22Rv1 (cell line): ENCODE measurements at regions not wholly inside any gene's neighbourhood (a gene's known extent, or its start where the extent isn't known, plus 50 kb on each side); places are given as distances from the start of the nearest gene placed in this dataset.
"Not testable (repeated sequence)": the region's sequence is repeated elsewhere in the genome, so short reads cannot be mapped to it uniquely, and the experiment has no call there.

Experiments
- H3K27ac ChIP-seq: fragments of 450-650 bp; 2 replicates; pipeline ENCODE4 v1.5.1; 2017
- CTCF ChIP-seq: fragments of 450-650 bp; IDR thresholded peaks from 2 replicates; pipeline ENCODE4 v1.5.1; 2017; ENCODE audit warnings: mild to moderate bottlenecking
- ZFX ChIP-seq: fragments of 450-650 bp; IDR thresholded peaks from 2 replicates; pipeline ENCODE4 v1.6.1; 2017; ENCODE audit warnings: antibody characterized with exemption, borderline replicate concordance

DNA sequence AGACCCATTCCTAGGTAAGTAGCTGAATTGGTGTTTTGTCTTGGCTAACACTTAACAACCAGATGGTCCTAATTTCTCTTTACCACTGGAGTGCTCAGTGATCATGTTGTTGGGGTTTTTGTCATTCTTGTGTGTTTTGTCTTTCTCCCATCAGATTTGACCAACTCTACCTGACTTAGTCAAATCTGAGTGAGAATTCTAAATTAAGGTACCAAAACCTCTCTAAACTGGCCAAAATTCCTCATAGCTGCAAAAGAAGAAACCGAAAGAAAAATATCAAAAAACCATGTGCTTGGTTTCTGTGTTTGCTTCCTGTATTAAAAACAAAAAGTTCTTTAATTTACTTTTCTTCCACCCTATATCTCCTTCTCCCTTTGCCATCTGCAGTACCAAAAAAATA lies 350.7 kb upstream of the SPHKAP start:
- TF ChIP-seq ZFX (no peak), CTCF (no peak)
- no peak overlapping the region for H3K27ac ChIP-seq

GRCh38 chr2:228527197-228527881 lies 345.9 kb upstream of the SPHKAP start:
- no peak for TF ChIP-seq ZFX
- no peak for TF ChIP-seq CTCF

DNA sequence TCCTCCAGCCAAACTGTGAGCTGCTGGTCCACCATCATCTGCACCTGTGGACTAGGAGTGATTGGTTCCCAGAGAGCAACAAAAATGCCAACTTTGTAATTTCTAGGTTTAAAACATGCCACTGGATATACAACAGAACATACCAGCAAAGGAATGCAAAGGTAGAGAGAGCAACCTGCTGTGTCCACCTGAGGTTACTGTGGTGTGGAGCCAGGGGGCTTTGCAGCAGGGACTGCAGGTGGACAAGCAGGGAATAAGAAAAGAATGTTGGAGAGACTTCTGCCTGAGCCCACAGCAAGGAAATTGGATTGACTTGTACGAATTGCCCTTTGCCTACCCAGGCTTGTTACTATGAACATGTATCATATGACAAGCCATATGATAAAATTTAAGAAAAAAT lies 345.2 kb upstream of the SPHKAP start:
- H3K27ac ChIP-seq, result no peak overlapping the region
- TF ChIP-seq ZFX (no peak), CTCF (no peak)

More at GRCh38 chr2:228527197-228527881, 345.9 kb upstream of the SPHKAP start:
- H3K27ac ChIP-seq, result no peak overlapping the region

DNA sequence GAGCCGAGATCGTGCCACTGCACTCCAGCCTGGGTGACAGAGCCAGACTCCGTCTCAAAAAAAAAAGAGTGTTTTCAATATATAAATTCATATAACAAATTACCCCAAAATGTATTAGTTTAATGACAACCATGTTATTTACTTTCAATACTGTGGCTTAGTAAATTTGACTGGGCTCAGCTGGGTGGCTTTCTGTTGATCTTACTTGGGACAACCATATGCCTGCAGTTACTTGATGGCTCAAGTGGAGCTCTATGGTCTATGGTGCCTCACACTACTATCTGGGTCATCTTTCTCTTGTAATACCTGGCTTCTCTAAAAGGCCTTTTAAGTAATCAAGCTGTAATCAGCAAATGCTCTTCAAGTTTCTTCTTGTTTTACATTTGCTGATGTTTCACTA lies 341.5 kb upstream of the SPHKAP start:
- no peak overlapping the region for H3K27ac ChIP-seq
- TF ChIP-seq ZFX (no peak), CTCF (no peak)

- TF ChIP-seq CTCF, result no peak
- TF ChIP-seq ZFX, result no peak
- H3K27ac ChIP-seq, result no peak overlapping the region
Observed at GRCh38 chr2:228522276-228522675, 340.8 kb upstream of the SPHKAP start.

DNA sequence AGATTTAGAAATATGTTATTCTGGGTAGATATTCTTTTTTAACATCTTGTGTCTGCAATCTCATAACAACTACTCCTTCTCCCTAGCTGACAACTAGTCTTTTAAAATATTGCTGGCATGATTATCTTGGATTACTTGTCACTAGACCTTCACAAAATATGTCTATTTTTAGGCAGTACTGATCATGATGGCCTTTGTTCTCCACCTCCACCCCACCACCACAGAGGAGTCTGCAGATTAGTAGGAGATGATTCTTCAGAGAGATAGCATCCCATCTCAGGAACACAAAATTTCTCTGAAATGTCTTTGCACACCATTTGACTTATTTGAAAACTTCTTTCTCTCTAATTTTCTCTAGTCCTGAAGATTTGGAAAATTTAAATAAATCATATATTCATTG lies 338.1 kb upstream of the SPHKAP start:
- TF ChIP-seq ZFX (no peak), CTCF (no peak)
- no peak overlapping the region for H3K27ac ChIP-seq

DNA sequence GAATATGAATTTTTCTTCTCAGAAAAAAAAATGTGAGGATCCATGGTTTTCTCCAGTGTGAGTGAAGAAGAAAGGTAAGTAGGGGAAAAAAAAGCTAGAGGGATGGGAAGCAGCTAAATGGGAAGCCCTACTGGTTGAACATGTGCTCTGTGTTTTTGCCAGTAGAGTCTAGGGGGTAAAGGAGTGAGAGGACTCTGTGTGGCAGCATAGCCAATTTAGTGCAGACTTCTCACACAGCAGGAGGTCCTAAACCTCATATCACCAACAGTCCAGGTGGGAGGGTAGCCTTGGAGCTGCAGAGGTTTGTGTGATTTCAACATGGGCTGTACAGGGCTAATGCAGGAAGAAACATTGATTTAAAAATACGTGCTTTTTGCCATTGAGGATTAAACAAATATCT lies 334.5 kb upstream of the SPHKAP start:
- H3K27ac ChIP-seq, result no peak overlapping the region
- TF ChIP-seq ZFX, result no peak
- no peak for TF ChIP-seq CTCF

DNA sequence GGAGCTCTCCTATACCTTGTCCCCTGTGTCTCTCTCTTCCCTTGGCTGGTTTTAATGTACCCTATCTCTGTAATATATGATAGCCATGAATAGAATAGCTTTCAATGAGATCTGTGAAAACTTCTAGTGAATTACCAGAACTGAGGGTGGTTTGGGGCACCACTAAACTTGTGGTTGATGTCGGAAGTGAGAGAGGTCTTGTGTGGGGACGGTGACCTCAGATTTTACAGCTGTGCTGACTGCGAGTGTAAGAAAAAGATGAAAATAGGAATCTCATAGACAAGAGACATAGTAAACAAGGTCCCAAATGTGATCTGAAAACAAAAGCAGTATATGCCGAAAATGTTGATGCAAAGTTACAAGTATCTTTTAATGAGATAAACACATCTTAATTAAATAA lies 332.0 kb upstream of the SPHKAP start:
- H3K27ac ChIP-seq, result not testable (repeated sequence)
